Thymus (tissue), 11 donors: ENCODE measurements at regions not wholly inside any gene's neighbourhood (a gene's known extent, or its start where the extent isn't known, plus 50 kb on each side); places are given as distances from the start of the nearest gene placed in this dataset.

Source experiments
- DNase-seq, 9 donors: peaks; one replicate each; pipeline ENCODE4 v3.0.0-alpha.2; 2013; ENCODE audit warnings: low spot score in 9 of 9, low read depth in 6 of 9, missing footprints in 1 of 9
- H3K27ac ChIP-seq, 2 donors: one replicate each; pipeline ENCODE4 v1.5.1; 2013; ENCODE audit warnings: control low read depth in 1 of 2, low read depth in 1 of 2, low read length in 1 of 2, mild to moderate bottlenecking in 1 of 2, moderate library complexity in 1 of 2
- H3K27me3 ChIP-seq, 2 donors: one replicate each; pipeline ENCODE4 v1.5.1; 2013; ENCODE audit warnings: low read length in 1 of 2; ENCODE audit not compliant: control insufficient read depth in 2 of 2, insufficient read depth in 1 of 2
- H3K36me3 ChIP-seq, 2 donors: one replicate each; pipeline ENCODE4 v1.5.1; 2013; ENCODE audit warnings: low read length in 1 of 2, mild to moderate bottlenecking in 1 of 2, moderate library complexity in 1 of 2; ENCODE audit not compliant: control insufficient read depth in 2 of 2, insufficient read depth in 2 of 2
- H3K4me1 ChIP-seq, 2 donors: one replicate each; pipeline ENCODE4 v1.5.1; 2013; ENCODE audit warnings: low read length in 2 of 2; ENCODE audit not compliant: control insufficient read depth in 2 of 2, insufficient read depth in 2 of 2
- H3K4me3 ChIP-seq, 2 donors: one replicate each; pipeline ENCODE4 v1.5.1; 2013; ENCODE audit warnings: low read length in 2 of 2, control low read depth in 1 of 2, mild to moderate bottlenecking in 1 of 2
- H3K9me3 ChIP-seq, 2 donors: one replicate each; pipeline ENCODE4 v1.5.1; 2013; ENCODE audit warnings: low read length in 1 of 2, mild to moderate bottlenecking in 1 of 2; ENCODE audit not compliant: control insufficient read depth in 2 of 2, insufficient read depth in 1 of 2
- WGBS: extraction: QIAGEN DNeasy Blood & Tissue Kit; methylation state at CpG from one replicate; pipeline ENCODE4 v1.1.7; 2013; 5-methylcytosine and 5-hydroxymethylcytosine counted together
- donor health status: healthy.

DNA sequence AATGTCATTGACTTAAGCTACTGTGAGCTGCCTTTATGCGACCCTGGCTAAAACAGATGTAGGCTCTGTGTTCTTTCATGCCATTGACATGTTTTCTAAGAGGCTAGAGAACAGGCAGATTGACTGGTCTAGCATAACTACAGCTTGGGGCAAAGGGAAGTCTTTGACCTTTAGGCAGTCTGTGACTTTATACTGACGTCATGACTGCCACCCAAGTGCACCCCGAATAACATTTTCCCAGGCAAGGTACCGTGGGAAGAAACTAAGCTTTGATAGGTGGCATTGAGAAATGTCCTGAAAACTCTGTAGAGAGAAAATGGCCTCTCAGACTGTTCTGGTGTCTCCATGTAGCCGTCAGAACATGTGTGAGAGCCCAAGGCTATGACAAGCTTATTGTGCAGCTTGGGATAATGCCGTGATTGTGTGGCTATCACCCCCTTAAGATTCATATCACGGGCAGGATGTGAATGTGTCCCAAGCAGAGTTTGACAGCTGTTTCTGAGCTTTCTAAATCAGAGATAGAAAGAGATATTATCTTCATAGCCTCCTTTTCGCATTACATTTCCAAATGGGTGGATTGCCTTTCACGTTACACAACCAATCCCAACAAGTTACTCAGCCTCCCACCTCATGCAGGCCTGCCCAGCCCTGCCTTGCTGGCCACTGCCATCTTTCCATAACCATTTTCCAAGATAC lies 672.2 kb upstream of the ACVR2A start:
- Histone ChIP-seq H3K27ac (no peak overlapping the region), H3K36me3 (no peaks in the 10 kb centered on the region), H3K27me3 (no peaks in the 10 kb centered on the region), H3K4me1 (no peaks in the 10 kb centered on the region), H3K9me3 (no peaks in the 10 kb centered on the region), H3K4me3 (no peak overlapping the region)
- WGBS = 93% methylated on average over 9 of the region's 9 CpGs
- DNase-seq = no peak

DNA sequence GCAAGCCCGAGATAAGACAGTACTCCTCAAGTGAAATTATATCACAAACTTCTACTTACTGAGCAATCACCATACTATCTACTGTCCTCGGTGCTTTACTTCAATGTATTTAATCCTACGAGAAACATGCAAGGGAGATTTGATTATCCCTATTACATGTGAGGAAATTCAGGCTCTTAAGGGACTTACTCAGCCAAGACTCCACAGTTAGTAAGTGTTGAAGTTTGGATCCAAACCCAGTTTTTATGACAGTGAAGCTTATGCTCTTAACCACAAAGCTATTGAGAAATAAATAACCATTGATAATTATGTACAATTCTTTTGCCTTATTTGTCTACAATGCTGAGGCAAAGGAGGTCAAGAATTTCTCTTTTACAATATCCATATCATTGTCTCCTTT lies 672.9 kb upstream of the ACVR2A start:
- Histone ChIP-seq H3K27me3 (no peaks in the 10 kb centered on the region), H3K4me1 (no peaks in the 10 kb centered on the region), H3K9me3 (no peaks in the 10 kb centered on the region), H3K36me3 (no peaks in the 10 kb centered on the region), H3K27ac (no peak overlapping the region), H3K4me3 (no peak overlapping the region)
- no peak for DNase-seq
- whole genome bisulfite sequencing = 62% methylated on average over 3 of the region's 3 CpGs

DNA sequence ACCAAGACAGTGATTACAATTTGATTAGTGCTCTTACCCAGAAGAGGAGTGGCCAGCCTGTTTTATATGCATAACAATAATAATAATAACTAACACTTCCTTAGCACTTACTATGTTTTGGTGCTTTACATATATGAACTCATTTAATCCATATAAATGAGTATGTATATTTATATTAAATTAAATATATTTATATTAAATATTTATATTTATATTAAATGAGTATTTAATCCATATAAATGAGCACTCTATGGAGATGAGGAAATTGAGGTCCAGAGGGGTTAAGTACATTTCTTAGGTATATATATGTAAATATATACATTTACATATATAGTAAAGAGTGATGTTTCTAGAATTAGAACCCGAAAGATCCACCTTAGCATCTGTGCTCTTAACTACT lies 673.9 kb upstream of the ACVR2A start:
- no peak overlapping the region for H3K27ac ChIP-seq
- H3K36me3 ChIP-seq = no peaks in the 10 kb centered on the region
- DNase-seq = no peak
- no peak overlapping the region for H3K4me3 ChIP-seq
- 96% methylated on average over 1 of the region's 1 CpG for WGBS
- no peaks in the 10 kb centered on the region for H3K4me1 ChIP-seq
- H3K9me3 ChIP-seq = no peaks in the 10 kb centered on the region
- no peaks in the 10 kb centered on the region for H3K27me3 ChIP-seq

DNA sequence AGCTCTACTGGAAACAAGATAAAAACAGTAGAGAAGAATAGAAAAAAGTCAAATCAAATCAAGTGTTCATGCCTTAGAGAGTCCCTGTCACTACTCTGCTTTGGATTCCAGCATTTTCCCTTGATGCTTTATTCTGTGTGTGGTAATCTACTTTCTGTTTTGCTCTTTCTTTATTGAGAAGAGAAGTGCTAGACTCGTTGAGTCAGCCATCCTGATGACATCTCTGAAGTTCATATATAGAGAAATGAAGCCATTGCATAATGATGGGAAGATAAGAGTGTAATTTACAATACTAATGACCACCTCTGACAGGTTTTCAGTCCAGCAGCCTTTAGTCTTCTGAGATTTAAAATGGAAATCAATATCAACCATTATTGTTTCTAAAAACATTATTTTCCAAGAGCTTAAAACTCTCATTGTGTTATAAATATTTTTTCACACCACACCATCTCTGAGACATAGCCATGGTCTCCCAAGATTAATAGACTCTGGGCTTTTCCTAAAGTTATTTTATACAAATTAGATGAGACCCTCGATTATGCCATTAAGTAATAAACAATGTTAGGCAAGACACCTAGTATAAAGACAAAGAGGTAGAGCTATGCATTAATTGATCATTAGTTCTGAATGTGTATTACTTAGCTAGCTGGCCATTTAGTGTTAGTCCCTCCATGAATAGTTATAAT lies 679.0 kb upstream of the ACVR2A start:
- no peak overlapping the region for H3K4me3 ChIP-seq

DNA sequence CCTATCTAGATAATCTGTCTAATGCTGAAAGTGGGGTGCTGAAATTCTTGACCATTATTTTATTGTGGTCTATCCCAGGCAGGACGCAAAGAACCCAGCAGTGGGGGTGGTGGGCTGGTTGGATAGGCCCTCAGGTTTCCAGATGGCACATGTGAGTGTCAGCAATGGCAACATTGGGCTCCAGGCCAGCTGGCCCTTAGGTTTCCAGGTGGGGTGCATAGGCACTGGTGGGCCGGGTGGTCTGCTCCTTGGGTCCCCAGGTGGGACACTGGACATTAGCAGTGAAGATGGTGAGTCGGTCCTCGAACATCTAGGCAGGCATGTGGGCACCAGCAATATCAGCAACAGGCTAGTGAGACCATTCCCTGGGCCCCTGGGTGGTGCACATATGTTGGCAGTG lies 680.3 kb upstream of the ACVR2A start:
- no peaks in the 10 kb centered on the region for H3K27me3 ChIP-seq
- H3K4me1 ChIP-seq = no peaks in the 10 kb centered on the region
- no peaks in the 10 kb centered on the region for H3K36me3 ChIP-seq
- H3K27ac ChIP-seq = no peak overlapping the region
- H3K4me3 ChIP-seq = no peak overlapping the region
- no peak for DNase-seq
- WGBS = 92% methylated on average over 4 of the region's 4 CpGs
- H3K9me3 ChIP-seq = peaks cover 0 to 8% of the 10 kb centered on the region in 2 donors

More for the DNA sequence above, 679.0 kb upstream of the ACVR2A start:
- Histone ChIP-seq H3K4me1 (no peaks in the 10 kb centered on the region), H3K9me3 (peaks cover 0 to 8% of the 10 kb centered on the region in 2 donors), H3K27ac (no peak overlapping the region), H3K27me3 (no peaks in the 10 kb centered on the region), H3K36me3 (no peaks in the 10 kb centered on the region)
- WGBS = 61% methylated on average over 2 of the region's 2 CpGs
- DNase-seq = no peak

DNA sequence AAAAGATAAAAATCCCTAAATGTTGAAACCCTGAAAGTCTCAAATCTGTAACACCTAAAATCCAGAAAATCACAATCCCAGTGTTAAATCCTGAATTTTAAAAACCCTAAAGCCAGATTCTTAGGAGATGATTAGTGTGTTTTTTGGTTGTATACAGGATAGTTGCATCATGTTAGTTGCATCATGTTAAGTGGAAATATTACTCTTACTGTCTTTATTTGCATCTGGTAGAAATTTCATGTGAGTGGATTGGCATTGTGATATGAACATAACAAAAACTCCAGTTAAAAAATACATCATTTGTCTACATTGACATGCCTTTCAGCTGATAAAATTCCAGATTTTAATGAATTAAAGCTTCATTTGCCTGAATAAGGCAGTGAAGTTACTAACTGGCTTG lies 683.1 kb upstream of the ACVR2A start:
- no peak overlapping the region for H3K4me3 ChIP-seq

DNA sequence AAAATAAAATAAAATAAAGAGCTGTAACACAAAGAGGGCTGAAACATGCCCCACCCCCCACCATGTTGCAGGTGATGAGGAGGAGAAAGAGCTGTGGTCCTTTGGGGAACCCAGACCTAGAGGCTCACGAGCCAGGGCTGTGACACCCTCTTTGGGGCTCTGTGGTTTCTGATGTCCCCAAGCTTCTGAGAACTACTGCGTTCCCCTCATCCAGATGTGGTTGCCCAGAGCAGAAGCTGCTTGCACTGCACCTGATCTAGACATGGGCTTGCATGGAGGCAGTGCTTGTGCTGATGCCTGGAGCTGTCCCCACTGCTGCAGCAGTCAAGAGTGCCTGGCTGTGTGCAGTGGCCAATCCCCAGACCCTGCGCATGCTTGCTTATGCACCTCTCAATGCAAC lies 687.9 kb upstream of the ACVR2A start:
- no peak for DNase-seq
- Histone ChIP-seq H3K9me3 (no peaks in the 10 kb centered on the region), H3K27ac (no peak overlapping the region), H3K4me3 (no peak overlapping the region), H3K27me3 (no peaks in the 10 kb centered on the region), H3K4me1 (no peaks in the 10 kb centered on the region), H3K36me3 (no peaks in the 10 kb centered on the region)
- WGBS = 89% methylated on average over 3 of the region's 3 CpGs

More for the DNA sequence above, 683.1 kb upstream of the ACVR2A start:
- H3K9me3 ChIP-seq = peaks cover 0 to 8% of the 10 kb centered on the region in 2 donors
- H3K36me3 ChIP-seq = no peaks in the 10 kb centered on the region
- no peak overlapping the region for H3K27ac ChIP-seq
- H3K27me3 ChIP-seq = no peaks in the 10 kb centered on the region
- DNase-seq = no peak
- no peaks in the 10 kb centered on the region for H3K4me1 ChIP-seq

DNA sequence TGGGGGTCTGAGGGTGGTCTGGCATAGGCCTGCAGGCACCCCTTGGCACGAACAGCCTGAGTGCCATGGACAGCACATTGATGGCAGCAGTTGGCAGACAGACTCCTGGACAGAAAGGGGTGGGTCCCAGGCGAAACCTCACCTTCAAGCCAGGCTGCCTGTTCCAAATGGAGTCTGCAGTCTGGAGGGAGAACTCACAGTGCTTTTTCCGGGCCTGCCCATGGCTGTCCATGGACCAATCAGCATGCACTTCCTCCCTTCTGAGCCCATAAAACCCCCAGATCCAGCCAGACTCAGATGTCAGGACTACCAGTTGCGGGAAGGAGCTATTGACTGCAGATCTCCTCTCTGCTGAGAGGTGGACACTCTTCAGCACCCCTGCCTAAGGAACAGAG lies 694.6 kb upstream of the ACVR2A start:
- no peaks in the 10 kb centered on the region for H3K27me3 ChIP-seq
- H3K9me3 ChIP-seq = peaks cover 0 to 12% of the 10 kb centered on the region in 2 donors
- H3K4me1 ChIP-seq = no peaks in the 10 kb centered on the region
- no peaks in the 10 kb centered on the region for H3K36me3 ChIP-seq
- H3K4me3 ChIP-seq = no peak overlapping the region
- WGBS = 88% methylated on average over 4 of the region's 4 CpGs
- no peak overlapping the region for H3K27ac ChIP-seq
- no peak for DNase-seq

DNA sequence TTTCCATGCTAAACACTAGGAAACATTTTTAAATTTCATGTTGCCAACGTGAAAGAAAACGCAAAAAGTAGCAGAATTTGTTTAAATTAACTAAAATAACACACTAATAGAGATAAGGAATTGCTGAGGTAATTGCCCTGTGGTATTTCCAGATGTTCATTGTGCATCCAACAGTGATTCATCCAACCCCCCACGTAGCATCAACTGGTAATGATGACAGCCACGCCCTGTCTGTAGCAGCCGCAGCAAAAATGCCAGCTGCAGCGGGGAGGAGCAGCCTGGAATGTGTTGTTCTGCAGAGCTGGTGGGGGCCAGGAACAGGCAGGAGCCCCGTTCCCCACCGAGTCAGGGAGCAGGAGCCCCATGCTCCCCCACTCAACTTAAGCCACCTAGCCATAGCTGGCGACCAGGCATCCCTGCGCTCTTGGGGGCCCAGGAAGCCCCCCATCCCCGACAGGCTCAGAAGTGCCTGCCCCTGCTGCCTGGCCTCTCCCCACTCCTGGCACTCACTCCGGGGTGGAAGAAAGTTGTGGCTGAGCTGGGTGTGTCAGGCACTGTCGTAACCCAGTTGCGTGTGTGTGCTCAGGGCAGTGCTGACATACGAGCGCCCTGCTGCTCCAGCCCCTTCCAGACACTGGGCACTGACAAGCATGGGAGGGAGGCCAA lies 695.1 kb upstream of the ACVR2A start:
- H3K27me3 ChIP-seq = no peaks in the 10 kb centered on the region
- H3K36me3 ChIP-seq = no peaks in the 10 kb centered on the region
- 89% methylated on average over 16 of the region's 16 CpGs for WGBS
- H3K9me3 ChIP-seq = peaks cover 0 to 12% of the 10 kb centered on the region in 2 donors
- H3K4me3 ChIP-seq = no peak overlapping the region
- DNase-seq = no peak
- no peaks in the 10 kb centered on the region for H3K4me1 ChIP-seq
- no peak overlapping the region for H3K27ac ChIP-seq
